ENCODE measurements at regions not wholly inside any gene's neighbourhood (a gene's known extent, or its start where the extent isn't known, plus 50 kb on each side); places are given as distances from the start of the nearest gene placed in this dataset.
A peak's percentile ranks its signal among the peaks of the same experiment; 100 is the strongest.

- dilution Hi-C loops (cut with HindIII; ENCODE audit: low sequenced_read_pairs, unreplicated experiment) (no loop called here), intact Hi-C loops (cut with micrococcal nuclease) (loop anchor here (2.0 to 5.0 kb wide), 2 partner anchors 167 to 187 kb away; no protein-coding TSS in a partner anchor), in situ Hi-C loops (cut with MboI; ENCODE audit: low sequenced_read_pairs) (no loop called here)
- H4K8ac ChIP-seq (ENCODE audit: low read depth in 2 of 2, low read length in 2 of 2) = peak overlapping the region; percentile 50 to 54; a peak in 3 of 4 replicates
- H3K79me1 ChIP-seq (ENCODE audit: low read depth in 1 of 2, low read length in 2 of 2) = no peaks in the 10 kb centered on the region
- POLR2A ChIA-PET (ENCODE audit: unreplicated experiment) = no interaction called here
- H3K9me1 ChIP-seq (ENCODE audit: insufficient read depth, low read length) = no peaks in the 10 kb centered on the region
- H3K36me3 ChIP-seq (ENCODE audit: control insufficient read depth, insufficient read depth, low read length) = no peaks in the 10 kb centered on the region
- peak overlapping the region; percentile 40; the same call in 1 of the 2 replicates for H4K5ac ChIP-seq (ENCODE audit: low read depth, low read length)
- H2BK15ac ChIP-seq (ENCODE audit: low read depth, low read length) = peak overlapping the region; percentile 6; the same call in 1 of the 3 replicates
- H3K18ac ChIP-seq (ENCODE audit: low read depth, low read length) = peak overlapping the region; percentile 84; the same call in 1 of the 2 replicates
- peak overlapping the region; percentile 21 for H2BK120ac ChIP-seq (ENCODE audit: low read depth, low read length)
- no peak overlapping the region for H2BK5ac ChIP-seq (ENCODE audit: low read depth, low read length, poor library complexity, severe bottlenecking)
- H3K9me3 ChIP-seq (ENCODE audit: control insufficient read depth, insufficient read depth, low read length) = no peaks in the 10 kb centered on the region
- peak overlapping the region; percentile 45 for H4K91ac ChIP-seq (ENCODE audit: insufficient read depth, low read depth, low read length)
- WGBS, 2 experiments (ENCODE audit: extremely low coverage in 2 of 2, insufficient read length in 1 of 2) = no CpG with 5 or more reads among the region's 4 CpGs
- no peak overlapping the region for H3K27ac ChIP-seq (ENCODE audit: insufficient read depth, low read length)
- H2AFZ ChIP-seq (replicated peaks; ENCODE audit: low read length, poor library complexity) = no peak overlapping the region
- H3K14ac ChIP-seq (replicated peaks; ENCODE audit: low read depth, low read length) = no peak overlapping the region; the same call in 1 of the 2 replicates
- peaks cover 9% of the 10 kb centered on the region for H3K4me1 ChIP-seq (ENCODE audit: control insufficient read depth, insufficient read depth, low read length)
- H2BK20ac ChIP-seq (ENCODE audit: low read depth, low read length) = peak overlapping the region; percentile 52; the same call in 1 of the 2 replicates
- no peak overlapping the region for H3K4me2 ChIP-seq (ENCODE audit: low read depth, low read length)
- H3K27me3 ChIP-seq (ENCODE audit: control insufficient read depth, insufficient read depth, low read length) = no peaks in the 10 kb centered on the region
- BruUV-seq (replicated peaks) = no TSS peak
- H2AK9ac ChIP-seq (replicated peaks; ENCODE audit: low read depth, low read length, poor library complexity) = no peak overlapping the region
- H3K23ac ChIP-seq (ENCODE audit: low read depth, low read length) = no peak overlapping the region
- no peak overlapping the region for H3K4me3 ChIP-seq (ENCODE audit: insufficient read depth, low read depth, low read length)
- no peak overlapping the region for H3K9ac ChIP-seq (ENCODE audit: low read depth, low read length)
- CTCF ChIA-PET = interaction anchor here (0.7 to 1.2 kb wide), 2 partner anchors 8 to 199 kb away, joined by 3 read pairs; no protein-coding TSS in a partner anchor
- peak overlapping the region; percentile 70 for H2AK5ac ChIP-seq (ENCODE audit: low read depth, low read length)
- no peak overlapping the region for H3K56ac ChIP-seq (ENCODE audit: extremely low read depth, insufficient read depth, low read length)
- ATAC-seq (ENCODE audit: low read depth) = no peak
- TF ChIP-seq CHD1 (IDR thresholded peaks at IDR 0.05; ENCODE audit: low read depth, low read length) (no peak), MAZ (IDR thresholded peaks at IDR 0.05; ENCODE audit: borderline replicate concordance, low read depth, low read length) (no peak), RAD21 (IDR thresholded peaks at IDR 0.05; ENCODE audit: low read length) (no peak), POLR2A (IDR thresholded peaks at IDR 0.05; ENCODE audit: low read depth, low read length) (no peak)
- H4K20me1 ChIP-seq (ENCODE audit: insufficient read depth, low read length) = no peaks in the 10 kb centered on the region
- peak overlapping the region; percentile 64 for H3K4ac ChIP-seq (ENCODE audit: low read depth, low read length)
- DNase-seq = no peak
Measured at GRCh38 chr7:94089806-94090205, 85.7 kb upstream of the BET1 start.

All from IMR-90 (cell line).